Skeletal muscle cell (primary cell): ENCODE measurements at regions not wholly inside any gene's neighbourhood (a gene's known extent, or its start where the extent isn't known, plus 50 kb on each side); places are given as distances from the start of the nearest gene placed in this dataset.
"Not testable (repeated sequence)": the region's sequence is repeated elsewhere in the genome, so short reads cannot be mapped to it uniquely, and the experiment has no call there.

Experiments used
- DNase-seq: peaks from one replicate; pipeline ENCODE4 v3.0.0-alpha.2; 2010; ENCODE audit warnings: low read depth
- H3K4me3 ChIP-seq: 2 replicates; pipeline ENCODE4 v1.5.1; 2011; ENCODE audit warnings: low read depth, mild to moderate bottlenecking, control low read depth, low read length, moderate library complexity

GRCh38 chr3:152126260-152126659, 142.5 kb upstream of the MBNL1 start:
- DNase-seq: peak; percentile 89
- no peak overlapping the region for H3K4me3 ChIP-seq

GRCh38 chr3:152127058-152127457, 141.7 kb upstream of the MBNL1 start:
- no peak for DNase-seq
- no peak overlapping the region for H3K4me3 ChIP-seq

GRCh38 chr3:152128356-152128755, 140.4 kb upstream of the MBNL1 start:
- no peak overlapping the region for H3K4me3 ChIP-seq
- no peak for DNase-seq

- DNase-seq: no peak
- no peak overlapping the region for H3K4me3 ChIP-seq
These were observed 129.1 kb upstream of the MBNL1 start for GRCh38 chr3:152139651-152140050.

- no peak overlapping the region for H3K4me3 ChIP-seq
- DNase-seq: no peak
These were observed 122.3 kb upstream of the MBNL1 start for GRCh38 chr3:152146461-152146860.

GRCh38 chr3:152147748-152148147, 121.0 kb upstream of the MBNL1 start:
- no peak overlapping the region for H3K4me3 ChIP-seq
- no peak for DNase-seq

- no peak for DNase-seq
- H3K4me3 ChIP-seq: no peak overlapping the region
These were observed 120.2 kb upstream of the MBNL1 start for GRCh38 chr3:152148579-152148978.

GRCh38 chr3:152149832-152150231, 118.9 kb upstream of the MBNL1 start:
- no peak for DNase-seq
- H3K4me3 ChIP-seq: no peak overlapping the region

GRCh38 chr3:152151216-152151876, 117.4 kb upstream of the MBNL1 start:
- DNase-seq: no peak

GRCh38 chr3:152151877-152152765, 116.6 kb upstream of the MBNL1 start:
- not testable (repeated sequence) for H3K4me3 ChIP-seq, DNase-seq

More at GRCh38 chr3:152151216-152151876, 117.4 kb upstream of the MBNL1 start:
- H3K4me3 ChIP-seq: no peak overlapping the region

GRCh38 chr3:152153115-152153514, 115.6 kb upstream of the MBNL1 start:
- not testable (repeated sequence) for H3K4me3 ChIP-seq, DNase-seq

- DNase-seq: no peak
These were observed 113.3 kb upstream of the MBNL1 start for GRCh38 chr3:152155246-152156020.

GRCh38 chr3:152156880-152157279, 111.8 kb upstream of the MBNL1 start:
- H3K4me3 ChIP-seq: no peak overlapping the region
- DNase-seq: no peak

More at GRCh38 chr3:152155246-152156020, 113.3 kb upstream of the MBNL1 start:
- H3K4me3 ChIP-seq: no peak overlapping the region

- DNase-seq: no peak
- no peak overlapping the region for H3K4me3 ChIP-seq
These were observed 111.4 kb upstream of the MBNL1 start for GRCh38 chr3:152157337-152157736.

- no peak overlapping the region for H3K4me3 ChIP-seq
- peak; percentile 68 for DNase-seq
These were observed 109.4 kb upstream of the MBNL1 start for GRCh38 chr3:152159328-152159727.

GRCh38 chr3:152160350-152161011, 108.2 kb upstream of the MBNL1 start:
- no peak for DNase-seq
- H3K4me3 ChIP-seq: no peak overlapping the region

- no peak overlapping the region for H3K4me3 ChIP-seq
- no peak for DNase-seq
These were observed 96.3 kb upstream of the MBNL1 start for GRCh38 chr3:152172460-152172859.

- no peak for DNase-seq
- H3K4me3 ChIP-seq: no peak overlapping the region
These were observed 95.1 kb upstream of the MBNL1 start for GRCh38 chr3:152173627-152174026.

GRCh38 chr3:152174876-152175527, 93.7 kb upstream of the MBNL1 start:
- no peak for DNase-seq
- H3K4me3 ChIP-seq: no peak overlapping the region
